Gastroesophageal sphincter (tissue), 4 donors: ENCODE measurements at regions not wholly inside any gene's neighbourhood (a gene's known extent, or its start where the extent isn't known, plus 50 kb on each side); places are given as distances from the start of the nearest gene placed in this dataset.

Experiments used
- ATAC-seq: fragments of 150-250 bp; one replicate; pipeline ENCODE4 v1.9.1; 2016; ENCODE audit warnings: mild to moderate bottlenecking, moderate library complexity
- H3K27ac ChIP-seq, 4 donors: fragments of 200-600 bp; sonication (generic) in 3 of 4; 1 replicate in 3 of 4; 2 replicates in 1 of 4; pipeline ENCODE4 v1.5.1; 2016 to 2019
- H3K27me3 ChIP-seq: fragments of 200-600 bp; sonication (generic); one replicate; pipeline ENCODE4 v1.5.1; 2019
- H3K36me3 ChIP-seq, 2 donors: fragments of 200-600 bp; sonication (generic); one replicate each; pipeline ENCODE4 v1.5.1; 2019; ENCODE audit warnings: control low read depth in 1 of 2
- H3K4me1 ChIP-seq, 3 donors: fragments of 200-600 bp; sonication (generic); 1 replicate in 2 of 3; 2 replicates in 1 of 3; pipeline ENCODE4 v1.5.1; 2016 to 2019; ENCODE audit warnings: control low read depth in 2 of 3
- H3K4me3 ChIP-seq, 2 donors: fragments of 200-600 bp; sonication (generic); one replicate each; pipeline ENCODE4 v1.5.1; 2019; ENCODE audit warnings: mild to moderate bottlenecking in 1 of 2, moderate library complexity in 1 of 2
- H3K9me3 ChIP-seq, 3 donors: fragments of 200-600 bp; sonication (generic); one replicate each; pipeline ENCODE4 v1.5.1; 2017 to 2019; ENCODE audit warnings: control low read depth in 2 of 3
- CTCF ChIP-seq, 4 experiments: fragments of 200-600 bp in 2 of 4; fragments of 450-650 bp in 2 of 4; sonication (generic) in 1 of 4; IDR thresholded peaks; one replicate each; pipeline ENCODE4 v1.5.1; 2017 to 2019; ENCODE audit warnings: antibody characterized with exemption in 4 of 4, mild to moderate bottlenecking in 2 of 4, moderate library complexity in 2 of 4
- EP300 ChIP-seq: sonication (generic); formaldehyde crosslinking; IDR thresholded peaks from one replicate; pipeline ENCODE4 v1.6.1; 2017; ENCODE audit warnings: antibody characterized with exemption, mild to moderate bottlenecking
- POLR2A ChIP-seq, 2 donors: fragments of 450-650 bp; IDR thresholded peaks; one replicate each; pipeline ENCODE4 v1.6.1; 2017; ENCODE audit warnings: antibody characterized with exemption in 2 of 2, mild to moderate bottlenecking in 2 of 2, moderate library complexity in 1 of 2
- POLR2AphosphoS5 ChIP-seq: sonication (generic); formaldehyde crosslinking; IDR thresholded peaks from one replicate; pipeline ENCODE4 v1.6.1; 2017; ENCODE audit warnings: antibody characterized with exemption
- WGBS, 2 donors: methylation state at CpG; one replicate each; pipeline ENCODE4 v1.1.5; 2018; ENCODE audit warnings: low coverage in 1 of 2; 5-methylcytosine and 5-hydroxymethylcytosine counted together

- no peak for TF ChIP-seq POLR2AphosphoS5
- TF ChIP-seq EP300 = no peak
- no peak for TF ChIP-seq CTCF (IDR thresholded peaks at IDR 0.05)
- no peak for TF ChIP-seq POLR2A (IDR thresholded peaks at IDR 0.05)
- H3K27ac ChIP-seq = no peak overlapping the region
- WGBS, 2 donors = 74% methylated on average over 3 of the region's 6 CpGs; no CpG with 5 or more reads in 1 of the 2 donors
- no peaks in the 10 kb centered on the region for H3K36me3 ChIP-seq
- H3K9me3 ChIP-seq = peaks cover 0 to 69% (median 0%) of the 10 kb centered on the region in 3 donors
- no peaks in the 10 kb centered on the region for H3K27me3 ChIP-seq
- H3K4me3 ChIP-seq = no peak overlapping the region
- no peak for ATAC-seq
- no peaks in the 10 kb centered on the region for H3K4me1 ChIP-seq
Measured at GRCh38 chr2:4174796-4175195, 471.4 kb downstream of the DCDC2C start.

- Histone ChIP-seq H3K27ac (no peak overlapping the region), H3K36me3 (no peaks in the 10 kb centered on the region), H3K4me1 (no peaks in the 10 kb centered on the region), H3K27me3 (no peaks in the 10 kb centered on the region), H3K9me3 (peaks cover 0 to 67% (median 0%) of the 10 kb centered on the region in 3 donors), H3K4me3 (no peak overlapping the region)
- no peak for TF ChIP-seq CTCF (IDR thresholded peaks at IDR 0.05)
- TF ChIP-seq EP300 = no peak
- TF ChIP-seq POLR2A (IDR thresholded peaks at IDR 0.05) = no peak
- TF ChIP-seq POLR2AphosphoS5 = no peak
- 77% methylated on average over 3 of the region's 3 CpGs; no CpG with 5 or more reads in 1 of the 2 donors for WGBS, 2 donors
- ATAC-seq = no peak
Measured at GRCh38 chr2:4175343-4175742, 472.0 kb downstream of the DCDC2C start.

- no peak overlapping the region for H3K27ac ChIP-seq
- no peak for TF ChIP-seq POLR2AphosphoS5
- TF ChIP-seq CTCF (IDR thresholded peaks at IDR 0.05) = no peak
- no peak for TF ChIP-seq EP300
- no peak for TF ChIP-seq POLR2A (IDR thresholded peaks at IDR 0.05)
- H3K9me3 ChIP-seq = peaks cover 0 to 26% (median 0%) of the 10 kb centered on the region in 3 donors
- no peaks in the 10 kb centered on the region for H3K36me3 ChIP-seq
- no peaks in the 10 kb centered on the region for H3K27me3 ChIP-seq
- no peak for ATAC-seq
- H3K4me1 ChIP-seq = no peaks in the 10 kb centered on the region
- no peak overlapping the region for H3K4me3 ChIP-seq
- 48 to 85% methylated on average over 2 of the region's 2 CpGs for WGBS, 2 donors
Measured at GRCh38 chr2:4180631-4181030, 477.3 kb downstream of the DCDC2C start.

GRCh38 chr2:4181062-4181461 lies 477.7 kb downstream of the DCDC2C start:
- Histone ChIP-seq H3K27me3 (no peaks in the 10 kb centered on the region), H3K4me3 (no peak overlapping the region), H3K4me1 (no peaks in the 10 kb centered on the region), H3K36me3 (no peaks in the 10 kb centered on the region), H3K27ac (no peak overlapping the region), H3K9me3 (peaks cover 0 to 22% (median 0%) of the 10 kb centered on the region in 3 donors)
- no peak for ATAC-seq
- WGBS, 2 donors = 77 to 78% methylated on average over 1 of the region's 1 CpG
- TF ChIP-seq EP300 (no peak), POLR2AphosphoS5 (no peak), CTCF (IDR thresholded peaks at IDR 0.05) (no peak), POLR2A (IDR thresholded peaks at IDR 0.05) (no peak)

- Histone ChIP-seq H3K4me3 (no peak overlapping the region), H3K27me3 (no peaks in the 10 kb centered on the region), H3K4me1 (no peaks in the 10 kb centered on the region), H3K36me3 (no peaks in the 10 kb centered on the region), H3K9me3 (peaks cover 0 to 4% (median 0%) of the 10 kb centered on the region in 3 donors), H3K27ac (no peak overlapping the region)
- TF ChIP-seq CTCF (IDR thresholded peaks at IDR 0.05) = no peak
- no peak for TF ChIP-seq POLR2A (IDR thresholded peaks at IDR 0.05)
- no peak for TF ChIP-seq POLR2AphosphoS5
- no peak for TF ChIP-seq EP300
- ATAC-seq = no peak
- WGBS, 2 donors = 69 to 90% methylated on average over 2 of the region's 2 CpGs
Measured at GRCh38 chr2:4188561-4188960, 485.2 kb downstream of the DCDC2C start.
